B cell (primary cell): ENCODE measurements at regions not wholly inside any gene's neighbourhood (a gene's known extent, or its start where the extent isn't known, plus 50 kb on each side); places are given as distances from the start of the nearest gene placed in this dataset.

Experiments used
- ATAC-seq: fragments of 200-7000 bp; cut with Tn5 transposase; one replicate; pipeline ENCODE4 v1.10.0; 2021; ENCODE audit warnings: low read depth, mild to moderate bottlenecking, moderate number of reproducible peaks, moderate library complexity
- CTCF ChIA-PET: fragments of 350-600 bp; sonication (Branson Sonifier 250); formaldehyde crosslinking; loops from one replicate; lab custom pipeline; 2021; ENCODE audit warnings: antibody characterized with exemption, inconsistent platforms; lab: Charles Lee
- POLR2A ChIA-PET: fragments of 350-600 bp; sonication (Branson Sonifier 250); formaldehyde crosslinking; loops from one replicate; lab custom pipeline; 2021; ENCODE audit warnings: antibody characterized with exemption; lab: Charles Lee
- DNase-seq: peaks from one replicate; pipeline ENCODE4 v3.0.0; 2013
- H2AFZ ChIP-seq: 2 replicates; pipeline ENCODE4 v1.6.1; 2012; ENCODE audit warnings: mild to moderate bottlenecking, low read depth, low read length; ENCODE audit not compliant: insufficient read depth, poor library complexity, severe bottlenecking
- H3K27ac ChIP-seq, 2 donors: 1 replicate in 1 of 2; 2 replicates in 1 of 2; pipeline ENCODE4 v1.5.1; 2012 to 2013; ENCODE audit warnings: low read length in 2 of 2, mild to moderate bottlenecking in 2 of 2, moderate library complexity in 1 of 2
- H3K27me3 ChIP-seq, 4 experiments: fragments of 200-600 bp in 1 of 4; sonication (generic) in 1 of 4; replicated peaks in 1 of 4; 1 replicate in 2 of 4; 2 replicates in 2 of 4; pipeline versions ENCODE4 v1.6.1 to v1.7.0; 2013 to 2016; ENCODE audit warnings: low read length in 3 of 4, mild to moderate bottlenecking in 2 of 4, mixed read lengths in 1 of 4, moderate library complexity in 1 of 4; ENCODE audit not compliant: insufficient read depth in 4 of 4, control insufficient read depth in 3 of 4; ENCODE audit errors: control extremely low read depth in 1 of 4
- H3K36me3 ChIP-seq, 2 experiments: replicated peaks in 1 of 2; 1 replicate in 1 of 2; 2 replicates in 1 of 2; pipeline versions ENCODE4 v1.6.1 to v1.7.1; 2013; ENCODE audit warnings: low read length in 1 of 2; ENCODE audit not compliant: insufficient read depth in 2 of 2, control insufficient read depth in 1 of 2; ENCODE audit errors: control extremely low read depth in 1 of 2, extremely low read depth in 1 of 2
- H3K4me1 ChIP-seq, 2 donors: fragments of 200-600 bp in 1 of 2; sonication (generic) in 1 of 2; 1 replicate in 1 of 2; 2 replicates in 1 of 2; pipeline versions ENCODE4 v1.5.1 to v1.6.1; 2013 to 2017; ENCODE audit warnings: low read length in 2 of 2; ENCODE audit not compliant: control insufficient read depth in 2 of 2, insufficient read depth in 2 of 2
- H3K4me2 ChIP-seq: replicated peaks from 2 replicates; pipeline ENCODE3; 2012; ENCODE audit warnings: mild to moderate bottlenecking, low read depth, low read length; ENCODE audit not compliant: poor library complexity, severe bottlenecking
- H3K4me3 ChIP-seq, 5 experiments: fragments of 200-600 bp in 1 of 5; sonication (generic) in 1 of 5; 1 replicate in 3 of 5; 2 replicates in 2 of 5; pipeline versions ENCODE4 v1.5.1 to v1.7.0; 2011 to 2016; ENCODE audit warnings: low read length in 4 of 5, mild to moderate bottlenecking in 4 of 5, low read depth in 2 of 5, control low read depth in 1 of 5, moderate library complexity in 1 of 5; ENCODE audit not compliant: insufficient read depth in 1 of 5; ENCODE audit errors: control extremely low read depth in 1 of 5, extremely low read depth in 1 of 5
- H3K79me2 ChIP-seq: fragments of 200-600 bp; sonication (generic); one replicate; pipeline ENCODE4 v1.6.0; 2016; ENCODE audit warnings: low read length; ENCODE audit not compliant: control insufficient read depth, insufficient read depth
- H3K9ac ChIP-seq: fragments of 200-600 bp; sonication (generic); 2 replicates; pipeline ENCODE4 v1.6.1; 2017; ENCODE audit warnings: mild to moderate bottlenecking, low read length, moderate library complexity
- H3K9me3 ChIP-seq, 3 donors: one replicate each; pipeline versions ENCODE4 v1.6.1 to v1.7.1; 2013; ENCODE audit warnings: low read length in 2 of 3; ENCODE audit not compliant: control insufficient read depth in 2 of 3, insufficient read depth in 1 of 3; ENCODE audit errors: control extremely low read depth in 1 of 3
- H4K20me1 ChIP-seq: 2 replicates; pipeline ENCODE4 v1.6.0; 2012; ENCODE audit warnings: mild to moderate bottlenecking, low read length; ENCODE audit not compliant: insufficient read depth, control insufficient read depth, poor library complexity, severe bottlenecking
- H3K27ac Mint-ChIP-seq: one replicate; pipeline ENCODE4 v1.8.0; 2021; ENCODE audit warnings: mixed read lengths
- H3K27me3 Mint-ChIP-seq: one replicate; pipeline ENCODE4 v1.8.0; 2021; ENCODE audit warnings: mixed read lengths
- H3K4me1 Mint-ChIP-seq: one replicate; pipeline ENCODE4 v1.8.0; 2021; ENCODE audit warnings: mixed read lengths
- H3K4me3 Mint-ChIP-seq: one replicate; pipeline ENCODE4 v1.8.0; 2021; ENCODE audit warnings: mixed read lengths
- H3K9me3 Mint-ChIP-seq: one replicate; pipeline ENCODE4 v1.8.0; 2022; ENCODE audit warnings: mixed read lengths; ENCODE audit not compliant: insufficient read depth
- CTCF ChIP-seq: fragments of 200-600 bp; IDR thresholded peaks from one replicate; pipeline ENCODE4 v1.8.0; 2022; ENCODE audit warnings: antibody characterized with exemption, mild to moderate bottlenecking
- EZH2 ChIP-seq: IDR thresholded peaks from 2 replicates; pipeline ENCODE4 v1.6.1; 2012; ENCODE audit warnings: borderline replicate concordance, low read depth, mild to moderate bottlenecking, moderate library complexity, low read length; ENCODE audit not compliant: insufficient read depth, poor library complexity, severe bottlenecking
- WGBS: methylation state at CpG from one replicate; pipeline ENCODE4 v1.1.5; 2013; ENCODE audit warnings: missing lambda C conversion rate; ENCODE audit not compliant: insufficient coverage; 5-methylcytosine and 5-hydroxymethylcytosine counted together
- intact Hi-C: fragments of 100-400 bp; cut with micrococcal nuclease; formaldehyde crosslinking; loops from one replicate; pipeline ENCODE4 v1.10.0; 2022

GRCh38 chrX:76550016-76550415 is 122.5 kb downstream of the MAGEE1 start:
- CTCF ChIA-PET, result no interaction called here
- Mint-ChIP-seq H3K9me3 (no peaks in the 10 kb centered on the region), H3K27me3 (no peaks in the 10 kb centered on the region), H3K4me3 (no peak overlapping the region), H3K4me1 (no peaks in the 10 kb centered on the region), H3K27ac (no peak overlapping the region)
- Histone ChIP-seq H3K27me3 (no peaks in the 10 kb centered on the region), H3K4me2 (no peak overlapping the region), H2AFZ (no peak overlapping the region), H4K20me1 (no peaks in the 10 kb centered on the region), H3K4me3 (no peak overlapping the region), H3K4me1 (no peaks in the 10 kb centered on the region), H3K36me3 (no peaks in the 10 kb centered on the region), H3K27ac (no peak overlapping the region), H3K9me3 (peaks cover 0 to 11% (median 2%) of the 10 kb centered on the region in 3 donors), H3K79me2 (no peaks in the 10 kb centered on the region), H3K9ac (no peak overlapping the region)
- DNase-seq, result no peak
- POLR2A ChIA-PET, result no interaction called here
- TF ChIP-seq CTCF, result no peak
- no peak for TF ChIP-seq EZH2
- intact Hi-C loops, result no loop called here
- ATAC-seq, result no peak
- WGBS, result no CpG with 5 or more reads among the region's 3 CpGs

- H3K27ac ChIP-seq, result no peak overlapping the region
- H2AFZ ChIP-seq, result no peak overlapping the region
- no peak for ATAC-seq
- H3K79me2 ChIP-seq, result no peaks in the 10 kb centered on the region
- H3K4me3 ChIP-seq, result no peak overlapping the region
- H3K9me3 Mint-ChIP-seq, result no peaks in the 10 kb centered on the region
- no peak overlapping the region for H3K27ac Mint-ChIP-seq
- intact Hi-C loops, result no loop called here
- H4K20me1 ChIP-seq, result no peaks in the 10 kb centered on the region
- DNase-seq, result no peak
- no CpG with 5 or more reads among the region's 2 CpGs for WGBS
- H3K4me3 Mint-ChIP-seq, result no peak overlapping the region
- H3K27me3 ChIP-seq, result no peaks in the 10 kb centered on the region
- H3K36me3 ChIP-seq, result no peaks in the 10 kb centered on the region
- H3K4me1 ChIP-seq, result no peaks in the 10 kb centered on the region
- no peak overlapping the region for H3K9ac ChIP-seq
- H3K4me1 Mint-ChIP-seq, result no peaks in the 10 kb centered on the region
- CTCF ChIA-PET, result no interaction called here
- TF ChIP-seq EZH2 (no peak), CTCF (no peak)
- H3K9me3 ChIP-seq, result peaks cover 0 to 12% (median 9%) of the 10 kb centered on the region in 3 donors
- no peaks in the 10 kb centered on the region for H3K27me3 Mint-ChIP-seq
- POLR2A ChIA-PET, result no interaction called here
- no peak overlapping the region for H3K4me2 ChIP-seq
Observed at GRCh38 chrX:76555269-76555668, 127.8 kb downstream of the MAGEE1 start.
